GM19452 (cell line): ENCODE measurements at regions not wholly inside any gene's neighbourhood (a gene's known extent, or its start where the extent isn't known, plus 50 kb on each side); places are given as distances from the start of the nearest gene placed in this dataset.

ENCODE experiments used
- ATAC-seq: cut with Tn5 transposase; IDR thresholded peaks from one replicate; pipeline ENCODE4 v1.9.1; 2021; ENCODE audit not compliant: unreplicated experiment

DNA sequence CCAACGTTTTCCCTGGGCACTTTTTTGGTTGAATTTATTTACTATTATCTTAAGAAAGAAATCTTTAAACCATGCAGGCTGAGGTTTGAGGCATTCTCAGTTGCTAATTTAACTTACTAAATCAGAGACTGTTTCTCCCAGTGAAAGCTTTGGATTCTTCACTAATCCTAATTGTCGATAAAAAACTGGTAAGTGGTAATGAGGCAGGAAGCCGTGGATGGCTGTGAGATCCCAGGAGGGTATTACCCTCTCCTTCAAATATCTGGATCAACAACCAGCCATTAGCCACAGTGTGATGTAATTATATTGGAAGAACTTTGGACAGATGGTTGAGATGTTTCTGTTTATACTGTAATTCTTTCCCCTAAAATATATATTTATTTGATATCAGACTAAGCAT, 485.0 kb downstream of the DISC1 start:
- ATAC-seq: no peak

DNA sequence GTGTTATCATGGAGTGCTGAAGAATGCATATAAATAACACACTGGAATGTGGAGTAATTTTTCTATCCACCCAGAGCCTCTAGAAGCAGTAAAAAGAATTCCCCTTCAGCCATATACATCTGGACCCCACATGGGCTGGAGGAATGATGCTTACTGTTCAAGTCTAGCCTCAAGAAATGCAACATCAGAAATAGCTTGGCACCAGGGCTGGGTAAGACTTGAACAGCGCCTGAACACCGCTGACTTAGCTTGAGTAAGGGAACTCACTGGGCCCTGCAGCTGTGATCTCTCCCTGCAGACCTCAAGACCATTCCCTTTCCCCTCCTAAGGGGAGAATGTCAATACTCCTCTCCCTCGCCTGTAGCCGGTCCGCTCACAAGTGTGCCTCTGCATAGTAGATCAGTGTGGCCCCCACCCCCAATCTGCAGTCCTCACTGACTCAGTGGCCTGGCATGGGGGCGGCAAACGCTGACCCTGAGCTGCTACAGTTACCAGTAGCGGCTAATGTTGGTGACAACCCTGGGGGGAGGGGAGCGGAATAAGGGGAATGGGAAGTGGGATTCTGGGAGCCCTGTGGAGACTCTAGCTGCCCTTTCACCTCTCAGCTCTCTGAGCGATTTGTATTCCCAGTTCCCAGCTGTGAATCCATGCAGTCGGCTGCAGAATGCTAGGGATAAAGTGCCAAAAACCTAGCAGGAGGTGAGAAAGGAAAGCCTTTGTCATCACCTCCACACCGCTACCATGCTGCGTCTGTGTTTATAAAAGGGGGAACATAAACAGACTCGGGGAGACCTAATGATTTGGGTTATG, 483.9 kb downstream of the DISC1 start:
- no peak for ATAC-seq

DNA sequence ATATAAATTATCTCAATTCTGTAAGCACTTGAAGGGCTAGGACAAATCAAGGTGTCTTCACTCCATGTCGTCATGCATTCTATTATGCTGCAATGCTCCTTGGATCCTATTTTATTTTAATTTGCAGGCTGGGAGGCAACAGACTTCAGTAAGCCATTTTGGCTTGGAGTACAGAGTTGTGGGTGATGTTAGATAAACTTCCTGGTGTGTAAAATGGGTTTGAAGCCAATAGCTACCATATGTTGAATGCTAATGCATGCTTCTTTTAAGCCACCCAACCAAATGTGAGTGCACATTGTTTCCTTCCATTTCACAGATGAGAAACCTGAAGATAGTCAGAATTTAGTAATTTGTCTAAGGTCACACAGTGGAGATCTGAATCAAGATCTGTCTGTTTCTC, 482.8 kb downstream of the DISC1 start:
- ATAC-seq: no peak

DNA sequence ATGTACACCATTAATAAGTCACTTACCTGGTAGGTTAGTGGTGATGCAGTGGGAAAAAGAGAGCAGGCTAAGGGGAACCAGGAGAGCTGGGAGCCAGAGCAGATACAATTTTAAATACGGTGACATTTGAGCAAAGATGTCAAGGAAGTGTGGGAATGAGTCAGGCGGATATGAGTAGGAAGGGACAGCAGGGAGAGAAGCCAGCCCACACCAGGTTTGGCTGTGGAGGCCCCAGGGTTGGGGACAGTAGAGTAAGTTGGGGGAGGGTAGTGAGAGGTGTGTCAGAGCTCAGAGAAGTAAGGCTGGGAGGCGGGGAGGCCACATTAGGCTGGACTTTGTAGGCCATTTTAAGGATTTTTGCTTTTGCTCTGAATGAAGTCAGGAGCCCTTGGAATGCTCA, 482.0 kb downstream of the DISC1 start:
- ATAC-seq: no peak

DNA sequence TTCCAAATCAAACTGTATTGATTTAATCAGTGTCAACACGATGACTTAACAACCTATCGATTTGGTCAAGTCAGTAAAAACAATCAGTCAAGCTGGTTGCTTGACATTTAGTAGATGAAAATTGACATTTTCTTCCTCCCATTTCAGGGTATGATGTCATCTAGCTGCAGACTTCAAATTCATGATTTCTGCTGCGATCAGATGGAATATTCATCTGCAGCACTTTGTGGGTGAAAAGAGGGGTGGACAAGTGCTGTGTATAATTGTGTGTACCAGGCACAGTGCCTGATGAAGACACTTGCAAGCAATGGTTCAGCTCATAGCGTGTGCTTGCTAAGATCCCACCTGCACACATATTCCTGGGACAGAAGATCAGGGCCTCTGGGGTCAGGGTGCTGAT, 479.8 kb downstream of the DISC1 start:
- no peak for ATAC-seq

DNA sequence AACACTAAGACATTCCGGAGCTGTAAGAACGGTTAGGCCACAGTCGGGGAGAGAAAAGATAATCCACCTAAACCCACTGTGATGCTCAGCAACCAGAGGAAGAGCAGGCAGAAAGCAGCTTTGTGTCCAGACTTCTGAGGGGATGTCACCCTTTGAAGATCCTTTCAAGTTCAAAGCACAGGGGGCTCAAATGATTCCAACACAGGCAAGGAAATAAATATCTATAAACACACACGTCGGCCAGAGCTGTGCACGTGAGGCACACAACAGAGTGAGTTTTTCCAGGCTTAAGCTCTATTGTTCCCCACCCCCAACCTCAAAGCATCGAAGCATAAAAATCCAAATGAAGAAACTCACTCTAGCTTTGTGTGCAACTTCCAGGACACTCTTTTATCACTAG, 479.0 kb downstream of the DISC1 start:
- no peak for ATAC-seq

DNA sequence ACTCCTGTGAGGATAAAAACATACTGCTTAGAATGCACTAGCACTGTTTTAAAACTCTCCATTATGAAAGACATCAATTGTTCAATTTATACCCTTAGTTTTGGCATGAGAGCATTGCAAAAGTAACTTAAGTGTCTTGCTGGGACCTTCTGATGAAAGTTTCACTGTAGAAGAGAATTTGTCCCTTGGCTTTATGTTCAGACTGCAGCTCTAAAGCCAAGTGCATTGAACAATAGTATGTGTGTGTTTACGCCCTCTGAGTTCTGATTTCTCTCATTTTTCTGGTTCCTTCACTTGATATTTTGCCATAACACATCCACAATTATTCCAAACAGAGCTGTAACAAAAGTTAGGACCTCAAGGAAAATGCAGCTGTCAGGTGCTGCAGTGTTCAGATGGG, 474.6 kb downstream of the DISC1 start:
- ATAC-seq: no peak

DNA sequence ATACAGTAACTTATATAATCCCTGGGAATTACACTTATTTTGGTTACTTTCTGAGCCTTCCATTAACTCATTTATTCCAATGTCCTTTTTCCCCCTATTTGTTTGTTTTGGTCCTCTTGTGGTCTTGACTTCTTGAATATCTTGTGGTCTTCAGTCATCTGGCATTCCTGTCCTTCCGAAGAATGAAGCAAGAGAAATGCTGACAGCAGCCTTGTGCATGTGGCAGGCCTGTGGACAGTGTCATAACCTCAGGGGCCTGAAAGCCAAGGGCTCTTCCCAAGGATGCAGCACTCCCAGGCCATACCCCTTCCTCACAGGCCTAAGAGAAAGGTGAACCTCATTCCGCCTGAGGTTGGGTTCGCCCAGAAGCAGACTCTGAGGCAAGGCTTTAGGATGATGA, 470.2 kb downstream of the DISC1 start:
- no peak for ATAC-seq
